Anterior cingulate cortex (tissue), 58 donors: ENCODE measurements at regions not wholly inside any gene's neighbourhood (a gene's known extent, or its start where the extent isn't known, plus 50 kb on each side); places are given as distances from the start of the nearest gene placed in this dataset.

ENCODE experiments used
- DNase-seq, 58 donors: peaks; one replicate each; lab custom pipeline; 2025; lab: John Stamatoyannopoulos, UW

DNA sequence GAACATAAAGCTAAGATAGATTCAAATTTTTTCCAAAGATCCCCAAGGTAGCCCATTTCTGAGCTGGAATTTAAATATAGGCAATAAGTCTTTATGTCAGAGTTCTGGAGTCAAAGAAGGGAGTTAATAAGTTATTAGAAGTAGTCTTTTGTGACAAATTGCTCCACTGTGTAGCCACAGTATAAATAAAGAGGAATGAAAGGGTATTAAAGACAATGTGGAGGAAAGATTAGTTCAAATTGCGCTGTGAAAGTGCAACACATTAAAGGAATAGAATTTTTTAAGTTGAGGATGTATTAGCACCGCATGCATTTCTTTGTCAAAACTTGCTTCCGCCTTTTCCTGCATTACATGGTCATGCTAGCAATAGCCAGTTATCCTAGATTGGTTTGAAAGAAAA, 666.6 kb upstream of the CCDC54 start:
- DNase-seq = no peak

GRCh38 chr3:106711650-106712049, 665.6 kb upstream of the CCDC54 start:
- DNase-seq = no peak

GRCh38 chr3:106714400-106714799, 662.8 kb upstream of the CCDC54 start:
- no peak for DNase-seq

GRCh38 chr3:106715286-106715685, 662.0 kb upstream of the CCDC54 start:
- DNase-seq = no peak

- DNase-seq = no peak
Measured at GRCh38 chr3:106717178-106717780, 660.0 kb upstream of the CCDC54 start.

DNA sequence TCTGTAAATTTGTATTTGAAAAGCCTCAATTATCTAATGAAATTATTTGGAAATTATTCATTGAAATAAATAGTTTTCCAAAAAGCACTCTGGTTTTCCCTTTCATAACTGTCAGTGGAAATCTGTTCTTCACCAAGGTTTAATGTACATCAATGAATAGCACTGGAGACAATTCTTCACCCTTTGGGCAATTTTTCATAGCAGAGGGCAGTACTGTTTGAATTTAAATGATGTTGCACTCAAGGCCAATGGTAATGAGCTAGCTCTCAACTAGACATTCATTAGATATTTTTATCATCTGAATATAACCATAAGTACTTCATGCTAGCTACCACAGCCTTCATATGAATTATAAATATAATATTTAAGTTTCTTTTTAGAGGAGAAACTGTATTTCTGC, 658.2 kb upstream of the CCDC54 start:
- DNase-seq = no peak

- DNase-seq = no peak
Measured at GRCh38 chr3:106719583-106719982, 657.7 kb upstream of the CCDC54 start.

DNA sequence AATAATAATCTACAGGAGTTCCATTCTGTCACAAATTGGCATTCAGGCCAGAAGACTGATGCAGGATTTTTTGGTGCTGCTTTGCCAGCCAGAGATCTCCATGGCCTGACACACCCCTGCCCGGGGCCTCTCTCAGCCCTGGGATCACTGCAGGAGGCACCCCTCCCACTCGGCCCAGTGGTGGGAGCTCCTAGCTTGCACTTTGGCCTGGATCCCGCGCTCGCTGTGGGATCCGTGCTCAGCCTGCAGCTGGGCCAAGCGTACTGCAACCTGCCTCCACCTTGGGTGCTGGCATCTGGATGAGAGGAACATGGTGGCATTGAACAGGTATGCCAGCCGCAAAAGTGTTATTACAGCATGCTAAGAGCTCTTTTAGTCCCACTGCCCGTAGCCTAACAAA, 656.7 kb upstream of the CCDC54 start:
- DNase-seq = no peak

GRCh38 chr3:106725566-106725965, 651.7 kb upstream of the CCDC54 start:
- no peak for DNase-seq

DNA sequence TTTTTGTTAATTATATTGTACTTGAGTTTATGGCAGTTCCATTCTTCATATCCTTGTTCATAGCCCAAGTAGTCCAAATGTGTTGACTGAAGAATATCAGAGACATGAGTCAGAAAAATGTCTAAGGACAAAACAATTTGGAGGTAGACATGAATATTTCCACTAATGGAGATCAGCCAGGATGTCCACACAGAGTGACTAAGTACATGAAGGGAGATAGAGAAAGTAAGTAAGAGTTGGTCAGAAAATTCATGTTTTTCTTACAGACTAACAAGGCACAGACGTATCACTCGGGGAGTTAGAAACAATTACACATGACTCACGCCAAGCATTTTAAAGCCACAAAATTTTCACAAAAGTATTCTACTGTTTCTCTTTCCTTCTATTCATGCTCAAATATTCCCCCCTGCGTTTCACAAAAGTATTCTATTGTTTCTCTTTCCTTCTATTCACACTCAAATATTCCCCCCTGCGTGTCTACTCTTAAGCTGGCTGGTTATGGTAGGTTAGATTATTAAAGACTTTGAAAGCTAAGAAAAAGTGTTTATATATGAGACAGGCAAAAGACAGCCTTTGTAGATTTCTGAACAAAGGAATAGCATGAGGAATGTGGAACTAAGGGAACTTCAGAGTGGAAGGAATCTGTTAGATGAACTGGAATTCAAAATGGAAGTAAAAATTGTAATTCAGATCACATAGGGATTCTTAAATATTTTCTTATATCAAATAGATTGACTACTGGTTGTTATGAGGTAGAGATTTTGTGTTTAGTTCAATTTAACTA, 648.7 kb upstream of the CCDC54 start:
- DNase-seq = no peak

- DNase-seq = no peak
Measured at GRCh38 chr3:106729481-106729880, 647.8 kb upstream of the CCDC54 start.

DNA sequence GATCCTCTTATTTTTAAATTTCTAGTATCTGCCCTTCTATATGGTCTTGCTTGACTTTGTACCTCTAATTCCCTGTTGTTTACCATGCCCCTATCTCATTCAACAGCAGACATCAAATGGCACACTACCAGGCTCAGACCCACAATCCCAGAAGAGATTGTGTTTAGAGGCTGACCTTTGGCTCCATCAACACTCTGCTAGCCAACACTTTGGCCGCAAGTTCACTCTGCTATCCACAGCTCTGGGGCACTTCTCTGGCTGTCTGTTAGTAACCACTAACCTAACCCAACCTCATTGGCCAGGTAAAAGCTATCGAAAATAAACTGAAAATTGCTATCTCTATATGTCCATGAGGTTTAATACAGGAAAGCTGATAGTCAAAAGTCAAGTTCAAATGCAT, 646.0 kb upstream of the CCDC54 start:
- no peak for DNase-seq

DNA sequence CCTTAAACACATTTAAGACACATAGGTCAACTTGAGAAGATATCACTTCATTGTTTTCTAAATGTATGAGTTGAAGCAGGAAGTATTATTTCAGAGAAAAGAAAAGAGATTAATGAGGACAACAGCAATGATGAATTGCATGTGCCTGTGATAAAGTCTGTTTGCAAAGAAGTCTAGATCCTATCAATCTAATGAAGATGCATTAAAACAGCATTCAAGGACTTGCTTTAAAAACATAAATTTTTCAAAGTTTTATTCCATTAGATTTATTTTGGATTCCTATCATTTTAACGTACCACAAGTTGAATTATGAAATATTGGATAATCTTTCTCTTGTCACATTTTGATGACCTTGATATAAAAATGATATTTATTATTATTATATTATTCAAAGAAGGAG, 642.5 kb upstream of the CCDC54 start:
- DNase-seq = no peak

- no peak for DNase-seq
Measured at GRCh38 chr3:106737265-106737664, 640.0 kb upstream of the CCDC54 start.

DNA sequence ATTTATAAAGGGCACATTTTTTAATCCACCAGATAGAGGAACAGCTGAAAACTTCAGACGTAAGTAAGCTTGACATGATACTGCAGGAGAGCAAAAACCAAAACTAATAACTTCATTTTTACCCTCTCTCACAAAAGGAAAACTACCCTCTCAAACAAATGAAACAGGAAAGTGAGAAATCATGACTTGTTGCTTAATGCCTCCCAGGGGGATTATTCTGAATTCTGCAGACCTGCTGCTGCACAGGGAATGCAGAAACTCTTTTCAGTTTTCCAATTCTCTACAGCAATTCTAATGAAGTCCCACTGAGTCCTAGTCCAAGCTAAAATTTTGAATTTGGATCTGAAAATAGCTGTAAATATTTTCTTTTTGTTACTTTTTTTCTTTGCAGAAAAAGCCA, 637.1 kb upstream of the CCDC54 start:
- DNase-seq = no peak

- no peak for DNase-seq
Measured at GRCh38 chr3:106745344-106746168, 631.7 kb upstream of the CCDC54 start.

- DNase-seq = no peak
Measured at GRCh38 chr3:106746286-106746685, 631.0 kb upstream of the CCDC54 start.

GRCh38 chr3:106748472-106749262, 628.6 kb upstream of the CCDC54 start:
- DNase-seq = no peak

- DNase-seq = no peak
Measured at GRCh38 chr3:106750092-106750491, 627.1 kb upstream of the CCDC54 start.

DNA sequence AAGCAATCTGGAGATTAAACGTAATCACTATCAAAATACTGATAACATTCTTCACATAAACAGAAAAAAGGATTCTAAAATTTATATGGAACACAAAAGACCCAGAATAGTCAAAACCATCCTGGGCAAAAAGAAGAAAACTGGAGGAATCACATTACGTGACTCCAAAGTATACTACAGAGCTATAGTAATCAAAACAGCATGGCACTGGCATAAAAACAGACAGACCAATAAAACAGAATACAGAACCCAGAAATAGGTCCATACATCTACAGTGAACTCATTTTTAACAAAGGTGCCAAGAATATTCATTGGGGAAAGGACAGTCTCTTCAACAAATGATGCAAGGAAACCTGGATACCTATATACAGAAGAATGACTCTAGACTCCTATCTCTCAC, 621.9 kb upstream of the CCDC54 start:
- DNase-seq = no peak

- DNase-seq = no peak
Measured at GRCh38 chr3:106756901-106757300, 620.3 kb upstream of the CCDC54 start.
